Smooth muscle cell (in vitro differentiated cells): ENCODE measurements at regions not wholly inside any gene's neighbourhood (a gene's known extent, or its start where the extent isn't known, plus 50 kb on each side); places are given as distances from the start of the nearest gene placed in this dataset.
"Not testable (repeated sequence)": the region's sequence is repeated elsewhere in the genome, so short reads cannot be mapped to it uniquely, and the experiment has no call there.

Source experiments
- DNase-seq: peaks from one replicate; lab custom pipeline; 2025; ENCODE audit not compliant: unreplicated experiment; lab: John Stamatoyannopoulos, UW
- H2AFZ ChIP-seq: fragments of 200-600 bp; sonication (generic); 2 replicates; pipeline ENCODE4 v1.6.0; 2016; ENCODE audit warnings: antibody characterized with exemption, low read depth, mild to moderate bottlenecking
- H3F3A ChIP-seq: fragments of 200-600 bp; sonication (generic); 2 replicates; pipeline ENCODE4 v1.6.0; 2017; ENCODE audit warnings: antibody characterized with exemption, low read depth
- H3K27ac ChIP-seq: fragments of 200-600 bp; sonication (generic); 2 replicates; pipeline ENCODE4 v1.5.1; 2016; ENCODE audit warnings: low read depth, mild to moderate bottlenecking
- H3K27me3 ChIP-seq: fragments of 200-600 bp; sonication (generic); 2 replicates; pipeline ENCODE4 v1.6.1; 2016; ENCODE audit warnings: low read depth, mild to moderate bottlenecking
- H3K36me3 ChIP-seq: fragments of 200-600 bp; sonication (generic); 2 replicates; pipeline ENCODE4 v1.5.1; 2016; ENCODE audit warnings: low read depth
- H3K4me1 ChIP-seq: fragments of 200-600 bp; sonication (generic); 2 replicates; pipeline ENCODE4 v1.5.1; 2016; ENCODE audit warnings: low read depth
- H3K4me2 ChIP-seq: fragments of 200-600 bp; sonication (generic); 2 replicates; pipeline ENCODE4 v1.6.0; 2016; ENCODE audit warnings: mild to moderate bottlenecking
- H3K4me3 ChIP-seq: fragments of 200-600 bp; sonication (generic); 2 replicates; pipeline ENCODE4 v1.5.1; 2016; ENCODE audit warnings: mild to moderate bottlenecking
- H3K79me2 ChIP-seq: fragments of 200-600 bp; sonication (generic); 2 replicates; pipeline ENCODE4 v1.6.0; 2016; ENCODE audit warnings: low read depth, mild to moderate bottlenecking
- H3K9ac ChIP-seq: fragments of 200-600 bp; sonication (generic); 2 replicates; pipeline ENCODE4 v1.6.0; 2016; ENCODE audit warnings: low read depth
- H3K9me3 ChIP-seq: fragments of 200-600 bp; sonication (generic); replicated peaks from 2 replicates; pipeline ENCODE4 v1.5.1; 2016; ENCODE audit warnings: low read depth
- H4K20me1 ChIP-seq: fragments of 200-600 bp; sonication (generic); 2 replicates; pipeline ENCODE4 v1.6.0; 2016; ENCODE audit warnings: low read depth
- WGBS: methylation state at CpG from one replicate; pipeline ENCODE4 v1.1.7; 2016; ENCODE audit warnings: low lambda C conversion rate; 5-methylcytosine and 5-hydroxymethylcytosine counted together

GRCh38 chrX:144121566-144121965 lies 237.7 kb downstream of the UBE2NL start:
- H3K27ac ChIP-seq, H3K79me2 ChIP-seq, H3K4me3 ChIP-seq, H3K9ac ChIP-seq, H3K4me1 ChIP-seq, H3F3A ChIP-seq, H3K9me3 ChIP-seq, H4K20me1 ChIP-seq, H3K4me2 ChIP-seq, H3K36me3 ChIP-seq, DNase-seq, H2AFZ ChIP-seq, H3K27me3 ChIP-seq: not testable (repeated sequence)

- H3K4me3 ChIP-seq, H4K20me1 ChIP-seq, H3K36me3 ChIP-seq, H3K4me2 ChIP-seq, H3K9me3 ChIP-seq, H2AFZ ChIP-seq, H3K27me3 ChIP-seq, H3K4me1 ChIP-seq, H3K9ac ChIP-seq, H3F3A ChIP-seq, DNase-seq, H3K27ac ChIP-seq, H3K79me2 ChIP-seq: not testable (repeated sequence)
- WGBS, result 79% methylated on average over 6 of the region's 6 CpGs
Measured at GRCh38 chrX:144127570-144128169, 243.8 kb downstream of the UBE2NL start.

GRCh38 chrX:144129511-144129910 lies 245.6 kb downstream of the UBE2NL start:
- H3K27ac ChIP-seq, H3K4me3 ChIP-seq: not testable (repeated sequence)
- 50% methylated on average over 1 of the region's 2 CpGs for WGBS

GRCh38 chrX:144130507-144130906 lies 246.6 kb downstream of the UBE2NL start:
- not testable (repeated sequence) for H3K9ac ChIP-seq, H3K27ac ChIP-seq, H3K4me1 ChIP-seq, DNase-seq, H3K9me3 ChIP-seq, H3K27me3 ChIP-seq, H3K4me2 ChIP-seq, H3K36me3 ChIP-seq, H3K79me2 ChIP-seq, H4K20me1 ChIP-seq, H2AFZ ChIP-seq, H3F3A ChIP-seq, H3K4me3 ChIP-seq
- no CpG with 5 or more reads among the region's 3 CpGs for WGBS

More at GRCh38 chrX:144129511-144129910, 245.6 kb downstream of the UBE2NL start:
- not testable (repeated sequence) for H3K27me3 ChIP-seq, H4K20me1 ChIP-seq, H3K4me1 ChIP-seq, H2AFZ ChIP-seq, H3K9me3 ChIP-seq, H3K4me2 ChIP-seq, H3K36me3 ChIP-seq, H3F3A ChIP-seq, H3K79me2 ChIP-seq, H3K9ac ChIP-seq, DNase-seq

GRCh38 chrX:144131080-144131479 lies 247.2 kb downstream of the UBE2NL start:
- H3K4me3 ChIP-seq, H3K79me2 ChIP-seq, H3K36me3 ChIP-seq, H4K20me1 ChIP-seq, H3K27me3 ChIP-seq, H3K27ac ChIP-seq, H3K9ac ChIP-seq, H3F3A ChIP-seq, H3K9me3 ChIP-seq, H3K4me1 ChIP-seq, H3K4me2 ChIP-seq, DNase-seq, H2AFZ ChIP-seq: not testable (repeated sequence)
- 82% methylated on average over 3 of the region's 3 CpGs for WGBS

GRCh38 chrX:144134448-144135119 lies 250.7 kb downstream of the UBE2NL start:
- not testable (repeated sequence) for H3K9ac ChIP-seq

GRCh38 chrX:144154474-144154873 lies 270.6 kb downstream of the UBE2NL start:
- 80% methylated on average over 5 of the region's 5 CpGs for WGBS
- not testable (repeated sequence) for H3K4me2 ChIP-seq, H3K9me3 ChIP-seq, H3F3A ChIP-seq, H2AFZ ChIP-seq, DNase-seq, H3K27me3 ChIP-seq, H3K36me3 ChIP-seq, H4K20me1 ChIP-seq, H3K4me1 ChIP-seq, H3K79me2 ChIP-seq, H3K27ac ChIP-seq, H3K4me3 ChIP-seq, H3K9ac ChIP-seq

More at GRCh38 chrX:144134448-144135119, 250.7 kb downstream of the UBE2NL start:
- H4K20me1 ChIP-seq, H3K79me2 ChIP-seq, H3K9me3 ChIP-seq, H3K4me2 ChIP-seq, H3K36me3 ChIP-seq, DNase-seq, H2AFZ ChIP-seq, H3K4me3 ChIP-seq, H3F3A ChIP-seq, H3K4me1 ChIP-seq, H3K27me3 ChIP-seq, H3K27ac ChIP-seq: not testable (repeated sequence)
- 58% methylated on average over 1 of the region's 2 CpGs for WGBS

- H3F3A ChIP-seq, H3K36me3 ChIP-seq, H3K4me1 ChIP-seq, H3K4me3 ChIP-seq, H3K9ac ChIP-seq, H4K20me1 ChIP-seq, H3K4me2 ChIP-seq, H3K9me3 ChIP-seq, H3K79me2 ChIP-seq, H3K27me3 ChIP-seq, H2AFZ ChIP-seq, DNase-seq, H3K27ac ChIP-seq: not testable (repeated sequence)
Measured at GRCh38 chrX:144185197-144185596, 301.3 kb downstream of the UBE2NL start.

- not testable (repeated sequence) for H3K27me3 ChIP-seq, H3K4me3 ChIP-seq, DNase-seq, H3K4me1 ChIP-seq, H2AFZ ChIP-seq, H3K4me2 ChIP-seq, H3K36me3 ChIP-seq, H4K20me1 ChIP-seq, H3K79me2 ChIP-seq, H3F3A ChIP-seq, H3K27ac ChIP-seq, H3K9me3 ChIP-seq, H3K9ac ChIP-seq
- 70% methylated on average over 4 of the region's 4 CpGs for WGBS
Measured at GRCh38 chrX:144188489-144188888, 304.6 kb downstream of the UBE2NL start.
